K562 (cell line): ENCODE measurements at regions not wholly inside any gene's neighbourhood (a gene's known extent, or its start where the extent isn't known, plus 50 kb on each side); places are given as distances from the start of the nearest gene placed in this dataset.

Experiments used
- ATAC-seq: fragments of 200-7000 bp; cut with Tn5 transposase; 3 replicates; pipeline ENCODE4 v1.9.1; 2020; ENCODE audit warnings: moderate library complexity
- BruUV-seq: library from RNA; stranded (reverse); fragments of 400-500 nt; replicated peaks from 2 replicates; lab custom pipeline; 2021; lab: Mats Ljungman, UMichigan
- CTCF ChIA-PET: fragments of 300-600 bp; formaldehyde crosslinking; extraction: SDS; loops from one replicate; lab custom pipeline; 2021; ENCODE audit warnings: low intra/inter-chr PET ratio; lab: Yijun Ruan, JAX
- POLR2A ChIA-PET: fragments of 300-600, 350-650 bp; sonication (Branson Sonifier 250); formaldehyde crosslinking; extraction: SDS; loops from one replicate; lab custom pipeline; 2021; ENCODE audit warnings: antibody characterized with exemption, inconsistent platforms; lab: Yijun Ruan, JAX
- DNase-seq, 4 experiments: peaks; one replicate each; pipeline versions ENCODE4 v3.0.0 to v3.0.0-alpha.2; 2011 to 2018; ENCODE audit warnings: low spot score in 3 of 4, mixed read lengths in 3 of 4; ENCODE audit errors: extremely low read depth in 1 of 4
- FAIRE-seq: peaks from 2 replicates; lab custom pipeline; 2011; peaks lifted over from hg19 to GRCh38; lab: Jason Lieb, UNC
- H2AFZ ChIP-seq: 2 replicates; pipeline ENCODE4 v1.6.0; 2011; ENCODE audit warnings: low read depth, low read length, control low read depth, inconsistent platforms
- H3K27ac ChIP-seq: fragments of 200-600 bp; 3 replicates; pipeline ENCODE4 v1.8.0; 2011; ENCODE audit warnings: low read depth, mild to moderate bottlenecking, control low read depth, inconsistent platforms, low read length, moderate library complexity, mixed read lengths; ENCODE audit errors: extremely low read depth
- H3K27me3 ChIP-seq, 2 experiments: fragments of 300-600 bp in 1 of 2; 2 replicates in 1 of 2; 3 replicates in 1 of 2; pipeline versions ENCODE4 v1.6.0 to v1.8.0; 2011; ENCODE audit warnings: inconsistent platforms in 2 of 2, low read length in 2 of 2, mild to moderate bottlenecking in 1 of 2, mixed read lengths in 1 of 2, moderate library complexity in 1 of 2; ENCODE audit not compliant: control insufficient read depth in 2 of 2, insufficient read depth in 2 of 2
- H3K36me3 ChIP-seq: fragments of 300-600 bp; 3 replicates; pipeline ENCODE4 v1.8.0; 2011; ENCODE audit warnings: mild to moderate bottlenecking, low read length, inconsistent platforms; ENCODE audit not compliant: control insufficient read depth, insufficient read depth
- H3K4me1 ChIP-seq, 2 experiments: fragments of 200-600 bp in 1 of 2; replicated peaks in 1 of 2; 2 replicates in 1 of 2; 3 replicates in 1 of 2; pipeline versions ENCODE4 v1.5.1 to v1.8.0; 2011; ENCODE audit warnings: inconsistent platforms in 2 of 2, low read length in 2 of 2, mild to moderate bottlenecking in 1 of 2, mixed read lengths in 1 of 2, moderate library complexity in 1 of 2; ENCODE audit not compliant: control insufficient read depth in 2 of 2, insufficient read depth in 2 of 2
- H3K4me2 ChIP-seq: 2 replicates; pipeline ENCODE4 v1.6.1; 2011; ENCODE audit warnings: low read length, control low read depth, inconsistent platforms, mixed read lengths; ENCODE audit not compliant: insufficient read depth
- H3K4me3 ChIP-seq: fragments of 200-600 bp; sonication (generic), shearing (Covaris generic); 2 replicates; pipeline ENCODE4 v1.5.1; 2016; ENCODE audit warnings: control low read depth, inconsistent platforms
- H3K79me2 ChIP-seq: fragments of 200-600 bp; 3 replicates; pipeline ENCODE4 v1.8.0; 2011; ENCODE audit warnings: low read length, inconsistent platforms; ENCODE audit not compliant: control insufficient read depth, insufficient read depth
- H3K9ac ChIP-seq, 2 experiments: 2 replicates each; pipeline versions ENCODE4 v1.6.0 to v1.6.1; 2011; ENCODE audit warnings: low read depth in 2 of 2, low read length in 2 of 2, control low read depth in 1 of 2, inconsistent platforms in 1 of 2, mild to moderate bottlenecking in 1 of 2, mixed read lengths in 1 of 2; ENCODE audit not compliant: insufficient read depth in 1 of 2
- H3K9me1 ChIP-seq: one replicate; pipeline ENCODE4 v1.6.0; 2011; ENCODE audit warnings: inconsistent platforms, mild to moderate bottlenecking, low read length, moderate library complexity; ENCODE audit not compliant: control insufficient read depth, insufficient read depth
- H3K9me3 ChIP-seq: replicated peaks from 2 replicates; pipeline ENCODE4 v1.5.1; 2011; ENCODE audit warnings: low read depth, low read length, inconsistent platforms; ENCODE audit not compliant: control insufficient read depth, insufficient read depth
- H4K20me1 ChIP-seq: replicated peaks from 2 replicates; pipeline ENCODE4 v1.6.1; 2011; ENCODE audit warnings: low read length, inconsistent platforms, mixed read lengths; ENCODE audit not compliant: control insufficient read depth, insufficient read depth
- CBFA2T2 ChIP-seq: fragments of 450-650 bp; conservative IDR thresholded peaks from 2 replicates; pipeline ENCODE4 v1.6.1; 2017; ENCODE audit warnings: mild to moderate bottlenecking
- CBX2 ChIP-seq: fragments of 200-600 bp; sonication (generic); IDR thresholded peaks from one replicate; pipeline ENCODE4 v1.6.1; 2012; ENCODE audit warnings: mild to moderate bottlenecking, low read length, inconsistent platforms; ENCODE audit not compliant: insufficient read depth, poor library complexity, severe bottlenecking
- FOS ChIP-seq: IDR thresholded peaks from 3 replicates; pipeline ENCODE4 v1.6.1; 2011; ENCODE audit not compliant: insufficient read length; ENCODE audit errors: extremely low read depth
- HNRNPLL ChIP-seq: fragments of 200-400 bp; formaldehyde crosslinking; IDR thresholded peaks from 2 replicates; pipeline ENCODE4 v1.6.1; 2017; ENCODE audit warnings: low read length, low read depth, mild to moderate bottlenecking; ENCODE audit not compliant: poor library complexity, severe bottlenecking
- HOXB6 ChIP-seq: fragments of 250-450 bp; sonication (Bioruptor Pico); IDR thresholded peaks from 2 replicates; pipeline ENCODE4 v1.5.1; 2022; ENCODE audit warnings: mild to moderate bottlenecking, borderline replicate concordance
- SIRT6 ChIP-seq: IDR thresholded peaks from one replicate; pipeline ENCODE4 v1.6.1; 2012; ENCODE audit warnings: low read depth, mild to moderate bottlenecking, control low read depth, inconsistent platforms, low read length, moderate library complexity
- SMARCA5 ChIP-seq: fragments of 450-650 bp; IDR thresholded peaks from 2 replicates; pipeline ENCODE4 v1.6.1; 2016
- SREBF1 ChIP-seq: fragments of 150-350 bp; IDR thresholded peaks from 2 replicates; pipeline ENCODE4 v1.6.1; 2014; ENCODE audit warnings: antibody characterized with exemption, low read depth, low read length, borderline replicate concordance
- SRSF1 ChIP-seq: fragments of 200-400 bp; formaldehyde crosslinking; IDR thresholded peaks from 2 replicates; pipeline ENCODE4 v1.6.1; 2017; ENCODE audit warnings: mild to moderate bottlenecking, low read depth, low read length, moderate library complexity
- ZFP30 ChIP-seq: fragments of 250-450 bp; sonication (Bioruptor Pico); IDR thresholded peaks from 2 replicates; pipeline ENCODE4 v1.8.0; 2022; ENCODE audit warnings: moderate library complexity, mild to moderate bottlenecking, inconsistent platforms, borderline replicate concordance
- ZNF143 ChIP-seq: sonication (generic); formaldehyde crosslinking; IDR thresholded peaks from 2 replicates; pipeline ENCODE4 v1.9.0; 2022; ENCODE audit warnings: mild to moderate bottlenecking, missing genetic modification reagents
- WGBS: fragments of 100-300 bp; shearing (Covaris generic); methylation state at CpG from one replicate; pipeline ENCODE4 v1.1.6; 2016; ENCODE audit warnings: low coverage, mixed read lengths; ENCODE audit not compliant: insufficient coverage; ENCODE audit errors: missing lambda C conversion rate; 5-methylcytosine and 5-hydroxymethylcytosine counted together
- in situ Hi-C: fragments of 300-500 bp; cut with MboI; formaldehyde crosslinking; loops from 4 replicates; pipeline ENCODE4 v1.15.0; 2018; ENCODE audit warnings: inconsistent platforms, mixed read lengths
- intact Hi-C: fragments of 100-400 bp; cut with micrococcal nuclease; formaldehyde crosslinking; loops from 2 replicates; pipeline ENCODE4 v1.14.2; 2022
- TF ChIP-seq, protein P1 (sequence below): fragments of 450-650 bp; formaldehyde crosslinking; IDR thresholded peaks from 2 replicates; pipeline ENCODE4 v1.4.0; 2020; ENCODE audit warnings: mild to moderate bottlenecking, mixed read lengths
- TF ChIP-seq, protein P2 (sequence below), 2 experiments: fragments of 200-800 bp in 1 of 2; sonication (Bioruptor generic) in 1 of 2; sonication (generic) in 1 of 2; formaldehyde crosslinking in 1 of 2; IDR thresholded peaks in 1 of 2; conservative IDR thresholded peaks in 1 of 2; 2 replicates each; pipeline versions ENCODE4 v1.5.0 to v1.6.1; 2016 to 2020; ENCODE audit warnings: missing compliant biosample characterization in 1 of 2, missing genetic modification characterization in 1 of 2, missing genetic modification reagents in 1 of 2
- TF ChIP-seq, protein P3 (sequence below): sonication (generic); formaldehyde crosslinking; IDR thresholded peaks from 2 replicates; pipeline ENCODE4 v1.8.1; 2022; ENCODE audit warnings: missing genetic modification reagents

DNA sequence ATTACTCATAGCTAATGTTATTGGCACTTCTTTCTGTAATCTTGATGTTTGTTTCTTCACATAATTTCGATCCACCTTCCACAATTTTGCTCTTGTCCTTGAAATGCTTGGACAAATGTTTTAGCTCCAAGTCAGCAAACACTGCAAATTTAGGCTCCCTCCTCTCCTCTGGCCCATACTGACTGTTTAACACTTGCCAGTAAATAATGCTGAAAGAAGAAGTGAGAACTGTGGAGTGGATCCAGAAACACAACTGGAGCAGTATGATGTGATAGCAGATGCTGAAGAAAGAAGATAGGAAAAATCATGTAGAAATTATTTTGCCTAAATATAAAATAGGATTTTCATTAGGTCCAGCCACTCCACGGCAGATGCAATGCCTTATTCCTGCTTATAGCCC is 415.0 kb upstream of the GYPC start (continued):
- TF ChIP-seq, protein P1, sequence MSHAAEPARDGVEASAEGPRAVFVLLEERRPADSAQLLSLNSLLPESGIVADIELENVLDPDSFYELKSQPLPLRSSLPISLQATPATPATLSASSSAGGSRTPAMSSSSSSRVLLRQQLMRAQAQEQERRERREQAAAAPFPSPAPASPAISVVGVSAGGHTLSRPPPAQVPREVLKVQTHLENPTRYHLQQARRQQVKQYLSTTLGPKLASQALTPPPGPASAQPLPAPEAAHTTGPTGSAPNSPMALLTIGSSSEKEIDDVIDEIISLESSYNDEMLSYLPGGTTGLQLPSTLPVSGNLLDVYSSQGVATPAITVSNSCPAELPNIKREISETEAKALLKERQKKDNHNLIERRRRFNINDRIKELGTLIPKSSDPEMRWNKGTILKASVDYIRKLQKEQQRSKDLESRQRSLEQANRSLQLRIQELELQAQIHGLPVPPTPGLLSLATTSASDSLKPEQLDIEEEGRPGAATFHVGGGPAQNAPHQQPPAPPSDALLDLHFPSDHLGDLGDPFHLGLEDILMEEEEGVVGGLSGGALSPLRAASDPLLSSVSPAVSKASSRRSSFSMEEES (CRISPR knock-in tag): no peak
- TF ChIP-seq CBFA2T2 (no peak), SIRT6 (no peak), SMARCA5 (no peak), HOXB6 (CRISPR knock-in tag) (no peak)
- TF ChIP-seq, protein P2, sequence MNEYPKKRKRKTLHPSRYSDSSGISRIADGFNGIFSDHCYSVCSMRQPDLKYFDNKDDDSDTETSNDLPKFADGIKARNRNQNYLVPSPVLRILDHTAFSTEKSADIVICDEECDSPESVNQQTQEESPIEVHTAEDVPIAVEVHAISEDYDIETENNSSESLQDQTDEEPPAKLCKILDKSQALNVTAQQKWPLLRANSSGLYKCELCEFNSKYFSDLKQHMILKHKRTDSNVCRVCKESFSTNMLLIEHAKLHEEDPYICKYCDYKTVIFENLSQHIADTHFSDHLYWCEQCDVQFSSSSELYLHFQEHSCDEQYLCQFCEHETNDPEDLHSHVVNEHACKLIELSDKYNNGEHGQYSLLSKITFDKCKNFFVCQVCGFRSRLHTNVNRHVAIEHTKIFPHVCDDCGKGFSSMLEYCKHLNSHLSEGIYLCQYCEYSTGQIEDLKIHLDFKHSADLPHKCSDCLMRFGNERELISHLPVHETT (CRISPR knock-in tag; conservative IDR thresholded peaks at IDR 0.05 in 1 of 2, IDR thresholded peaks at IDR 0.05 in 1 of 2): no peak

DNA sequence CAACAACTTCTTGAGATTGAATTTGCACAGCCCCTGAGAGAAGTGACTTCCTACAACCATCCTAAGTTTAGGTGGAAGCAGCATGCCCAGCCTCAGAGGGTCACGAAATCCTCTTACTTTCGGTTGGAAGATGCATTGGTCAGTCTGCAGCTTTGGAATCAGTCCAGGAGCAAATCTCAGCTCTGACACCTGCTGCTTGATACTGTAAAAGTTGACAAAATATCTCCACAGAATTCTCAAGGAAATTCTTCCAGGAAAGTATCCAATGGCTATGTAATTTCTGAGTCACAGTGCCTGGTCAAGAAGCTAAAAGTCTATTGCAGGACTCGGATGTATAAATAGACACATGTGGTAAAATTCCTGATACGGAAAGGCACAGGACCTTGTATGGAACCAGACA is 414.5 kb upstream of the GYPC start:
- H3K36me3 ChIP-seq: no peaks in the 10 kb centered on the region
- no peak overlapping the region for H3K4me2 ChIP-seq
- no peaks in the 10 kb centered on the region for H3K9me1 ChIP-seq
- H3K9me3 ChIP-seq: no peaks in the 10 kb centered on the region
- BruUV-seq: no TSS peak
- ChIA-PET CTCF (no interaction called here), POLR2A (no interaction called here)
- H3K27me3 ChIP-seq: no peaks in the 10 kb centered on the region
- no peak overlapping the region for H3K4me3 ChIP-seq
- in situ Hi-C loops: no loop called here
- no peak overlapping the region for H3K9ac ChIP-seq
- H4K20me1 ChIP-seq: 0 out of 2 replicates have a peak, but pooled peaks cover 2% of the 10 kb centered on the region
- H3K4me1 ChIP-seq: no peaks in the 10 kb centered on the region
- intact Hi-C loops: loop anchor here (10.0 kb wide), 2 partner anchors 113 to 283 kb away; no protein-coding TSS in a partner anchor
- ATAC-seq: no peak
- no peak overlapping the region for H2AFZ ChIP-seq
- H3K79me2 ChIP-seq: no peaks in the 10 kb centered on the region
- no peak for FAIRE-seq
- no peak for DNase-seq
- no peak overlapping the region for H3K27ac ChIP-seq
- WGBS: 50% methylated on average over 4 of the region's 4 CpGs
- TF ChIP-seq ZFP30 (CRISPR knock-in tag): no peak
- TF ChIP-seq, protein P3, sequence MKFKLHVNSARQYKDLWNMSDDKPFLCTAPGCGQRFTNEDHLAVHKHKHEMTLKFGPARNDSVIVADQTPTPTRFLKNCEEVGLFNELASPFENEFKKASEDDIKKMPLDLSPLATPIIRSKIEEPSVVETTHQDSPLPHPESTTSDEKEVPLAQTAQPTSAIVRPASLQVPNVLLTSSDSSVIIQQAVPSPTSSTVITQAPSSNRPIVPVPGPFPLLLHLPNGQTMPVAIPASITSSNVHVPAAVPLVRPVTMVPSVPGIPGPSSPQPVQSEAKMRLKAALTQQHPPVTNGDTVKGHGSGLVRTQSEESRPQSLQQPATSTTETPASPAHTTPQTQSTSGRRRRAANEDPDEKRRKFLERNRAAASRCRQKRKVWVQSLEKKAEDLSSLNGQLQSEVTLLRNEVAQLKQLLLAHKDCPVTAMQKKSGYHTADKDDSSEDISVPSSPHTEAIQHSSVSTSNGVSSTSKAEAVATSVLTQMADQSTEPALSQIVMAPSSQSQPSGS (CRISPR knock-in tag): no peak
- no peak for TF ChIP-seq CBX2
- no peak for TF ChIP-seq SRSF1
- TF ChIP-seq HNRNPLL: no peak
- no peak for TF ChIP-seq ZNF143 (CRISPR knock-in tag)
- TF ChIP-seq SREBF1: no peak
- TF ChIP-seq FOS: no peak
